MM.1S (cell line): ENCODE measurements at regions not wholly inside any gene's neighbourhood (a gene's known extent, or its start where the extent isn't known, plus 50 kb on each side); places are given as distances from the start of the nearest gene placed in this dataset.

ENCODE experiments used
- DNase-seq: peaks from one replicate; pipeline ENCODE4 v3.0.0-alpha.2; 2015
- H2AFZ ChIP-seq: fragments of 300-600 bp; sonication (generic); 2 replicates; pipeline ENCODE4 v1.6.0; 2016; ENCODE audit warnings: antibody characterized with exemption, low read length
- H3F3A ChIP-seq: fragments of 300-600 bp; sonication (generic); 2 replicates; pipeline ENCODE4 v1.6.1; 2016; ENCODE audit warnings: mild to moderate bottlenecking, antibody characterized with exemption, low read length, moderate library complexity, mixed read lengths; ENCODE audit not compliant: insufficient read depth
- H3K27ac ChIP-seq: fragments of 300-600 bp; sonication (generic); 2 replicates; pipeline ENCODE4 v1.5.1; 2016; ENCODE audit warnings: mild to moderate bottlenecking, low read length
- H3K27me3 ChIP-seq: fragments of 300-600 bp; sonication (generic); replicated peaks from 2 replicates; pipeline ENCODE4 v1.6.0; 2016; ENCODE audit warnings: low read length; ENCODE audit not compliant: insufficient read depth
- H3K36me3 ChIP-seq: fragments of 300-600 bp; sonication (generic); replicated peaks from 2 replicates; pipeline ENCODE4 v1.6.1; 2016; ENCODE audit warnings: mild to moderate bottlenecking, low read length, mixed read lengths; ENCODE audit not compliant: insufficient read depth
- H3K4me1 ChIP-seq: fragments of 300-600 bp; sonication (generic); 2 replicates; pipeline ENCODE4 v1.6.1; 2016; ENCODE audit warnings: low read length, mixed read lengths
- H3K4me2 ChIP-seq: fragments of 300-600 bp; sonication (generic); 2 replicates; pipeline ENCODE4 v1.6.0; 2016; ENCODE audit warnings: low read depth, low read length
- H3K4me3 ChIP-seq: fragments of 300-600 bp; sonication (generic); 2 replicates; pipeline ENCODE4 v1.5.1; 2016; ENCODE audit warnings: low read length, mixed read lengths
- H3K79me2 ChIP-seq: fragments of 300-600 bp; sonication (generic); 2 replicates; pipeline ENCODE4 v1.6.1; 2016; ENCODE audit warnings: mixed run types, low read length, mixed read lengths
- H3K9ac ChIP-seq: fragments of 300-600 bp; sonication (generic); 2 replicates; pipeline ENCODE4 v1.6.1; 2016; ENCODE audit warnings: low read length, mixed read lengths
- H3K9me2 ChIP-seq: fragments of 300-600 bp; sonication (generic); replicated peaks from 2 replicates; pipeline ENCODE4 v1.6.1; 2016; ENCODE audit warnings: mild to moderate bottlenecking, low read length, mixed read lengths; ENCODE audit not compliant: insufficient read depth
- H3K9me3 ChIP-seq: fragments of 300-600 bp; sonication (generic); replicated peaks from 2 replicates; pipeline ENCODE4 v1.6.1; 2016; ENCODE audit warnings: mild to moderate bottlenecking, low read length, mixed read lengths; ENCODE audit not compliant: insufficient read depth
- H4K20me1 ChIP-seq: fragments of 300-600 bp; sonication (generic); 2 replicates; pipeline ENCODE4 v1.6.1; 2016; ENCODE audit warnings: mild to moderate bottlenecking, low read length, moderate library complexity, mixed read lengths; ENCODE audit not compliant: insufficient read depth
- EZH2 ChIP-seq: fragments of 300-600 bp; sonication (generic); optimal IDR thresholded peaks from 2 replicates; pipeline ENCODE3; 2017; ENCODE audit warnings: low read depth, mild to moderate bottlenecking, antibody characterized with exemption, low read length, mixed read lengths
- EZH2phosphoT487 ChIP-seq: fragments of 300-600 bp; sonication (generic); IDR thresholded peaks from 2 replicates; pipeline ENCODE4 v1.6.1; 2018; ENCODE audit warnings: antibody characterized with exemption, low read length
- TF ChIP-seq, protein P1 (sequence below): fragments of 300-600 bp; sonication (generic); IDR thresholded peaks from 2 replicates; pipeline ENCODE4 v1.5.1; 2016; ENCODE audit warnings: antibody characterized with exemption, low read length, mixed read lengths

DNA sequence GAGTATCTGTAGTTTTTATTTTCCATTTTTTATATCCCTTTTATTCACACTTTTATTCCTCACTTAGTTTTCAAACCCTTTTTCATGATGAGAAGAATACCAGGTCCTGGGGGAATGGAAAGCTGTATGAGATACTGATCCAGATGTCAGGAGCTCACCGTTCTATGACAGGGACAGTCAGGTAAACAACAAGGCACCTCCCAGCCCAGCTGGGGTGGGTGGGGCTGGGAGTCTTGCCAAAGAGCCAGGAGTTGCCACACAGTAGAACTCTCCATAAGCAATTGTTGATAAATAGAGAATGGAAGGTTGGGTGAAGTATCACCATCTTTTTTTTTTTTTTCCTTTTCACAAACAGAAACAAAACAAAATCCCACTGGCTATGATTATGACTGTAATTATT lies 225.8 kb downstream of the NSG2 start:
- H3K79me2 ChIP-seq = no peaks in the 10 kb centered on the region
- no peaks in the 10 kb centered on the region for H3K9me2 ChIP-seq
- H3K9me3 ChIP-seq = no peaks in the 10 kb centered on the region
- H3K4me1 ChIP-seq = peaks cover 69% of the 10 kb centered on the region
- H3F3A ChIP-seq = peaks cover 53% of the 10 kb centered on the region
- peak overlapping the region; percentile 82; the same call in 1 of the 2 replicates for H3K9ac ChIP-seq
- peak overlapping the region; percentile 66 for H3K4me2 ChIP-seq
- H2AFZ ChIP-seq = no peak overlapping the region
- no peaks in the 10 kb centered on the region for H3K27me3 ChIP-seq
- peak; percentile 59 for DNase-seq
- H4K20me1 ChIP-seq = no peaks in the 10 kb centered on the region
- H3K27ac ChIP-seq = peak overlapping the region; percentile 99
- no peaks in the 10 kb centered on the region for H3K36me3 ChIP-seq
- H3K4me3 ChIP-seq = no peak overlapping the region
- no peak for TF ChIP-seq EZH2
- TF ChIP-seq EZH2phosphoT487 = no peak
- TF ChIP-seq, protein P1, sequence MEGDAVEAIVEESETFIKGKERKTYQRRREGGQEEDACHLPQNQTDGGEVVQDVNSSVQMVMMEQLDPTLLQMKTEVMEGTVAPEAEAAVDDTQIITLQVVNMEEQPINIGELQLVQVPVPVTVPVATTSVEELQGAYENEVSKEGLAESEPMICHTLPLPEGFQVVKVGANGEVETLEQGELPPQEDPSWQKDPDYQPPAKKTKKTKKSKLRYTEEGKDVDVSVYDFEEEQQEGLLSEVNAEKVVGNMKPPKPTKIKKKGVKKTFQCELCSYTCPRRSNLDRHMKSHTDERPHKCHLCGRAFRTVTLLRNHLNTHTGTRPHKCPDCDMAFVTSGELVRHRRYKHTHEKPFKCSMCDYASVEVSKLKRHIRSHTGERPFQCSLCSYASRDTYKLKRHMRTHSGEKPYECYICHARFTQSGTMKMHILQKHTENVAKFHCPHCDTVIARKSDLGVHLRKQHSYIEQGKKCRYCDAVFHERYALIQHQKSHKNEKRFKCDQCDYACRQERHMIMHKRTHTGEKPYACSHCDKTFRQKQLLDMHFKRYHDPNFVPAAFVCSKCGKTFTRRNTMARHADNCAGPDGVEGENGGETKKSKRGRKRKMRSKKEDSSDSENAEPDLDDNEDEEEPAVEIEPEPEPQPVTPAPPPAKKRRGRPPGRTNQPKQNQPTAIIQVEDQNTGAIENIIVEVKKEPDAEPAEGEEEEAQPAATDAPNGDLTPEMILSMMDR = no peak

DNA sequence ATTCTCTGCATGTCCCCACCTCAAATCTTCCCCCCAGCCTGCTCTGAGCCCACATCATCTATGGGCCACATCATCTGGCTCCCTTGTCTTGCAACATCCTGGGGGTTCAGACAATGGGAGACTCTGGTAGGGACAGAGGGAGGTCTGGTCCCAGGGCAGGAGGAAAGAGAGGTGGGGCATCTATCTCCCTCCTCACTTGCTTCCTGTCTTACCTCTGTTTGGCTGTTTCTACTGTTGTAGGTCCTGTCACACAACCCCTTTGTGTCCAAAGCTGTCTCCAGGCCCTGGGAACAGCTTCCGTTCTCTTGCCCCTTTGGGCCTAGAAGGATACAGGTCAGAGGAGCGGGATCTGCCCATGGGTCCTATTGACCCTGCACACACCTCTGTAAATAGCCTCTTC lies 227.2 kb downstream of the NSG2 start:
- H3K9me2 ChIP-seq = no peaks in the 10 kb centered on the region

DNA sequence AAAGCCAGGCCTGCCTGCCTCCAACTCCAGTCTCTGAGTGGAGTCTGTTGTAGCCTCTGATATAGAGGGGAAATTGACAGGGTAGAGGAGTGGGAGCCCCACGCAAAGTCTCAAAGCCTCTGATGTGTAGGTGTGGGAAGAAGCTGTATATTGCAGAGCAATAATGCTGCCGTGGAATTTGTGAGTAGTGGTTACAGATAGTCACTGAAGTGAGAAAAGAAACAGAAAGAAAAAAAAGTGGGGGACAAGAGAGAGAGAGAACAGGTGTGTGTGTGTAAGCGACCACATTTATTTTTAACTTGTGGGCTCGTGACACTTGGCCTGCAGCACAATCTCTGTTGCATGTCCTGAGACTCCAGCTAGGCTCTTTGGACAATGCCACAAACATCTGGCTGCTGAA lies 227.8 kb downstream of the NSG2 start:
- H3K9me2 ChIP-seq = no peaks in the 10 kb centered on the region
- peaks cover 71% of the 10 kb centered on the region for H3K4me1 ChIP-seq
- no peaks in the 10 kb centered on the region for H3K79me2 ChIP-seq
- H2AFZ ChIP-seq = no peak overlapping the region
- H3K4me2 ChIP-seq = peak overlapping the region; percentile 66
- H3K9ac ChIP-seq = peak overlapping the region; percentile 82
- no peaks in the 10 kb centered on the region for H3K36me3 ChIP-seq
- peak; percentile 96 for DNase-seq
- H3K27me3 ChIP-seq = no peaks in the 10 kb centered on the region
- H3F3A ChIP-seq = peaks cover 53% of the 10 kb centered on the region
- peak overlapping the region; percentile 37; the same call in 1 of the 2 replicates for H3K4me3 ChIP-seq
- no peaks in the 10 kb centered on the region for H4K20me1 ChIP-seq
- peak overlapping the region; percentile 99 for H3K27ac ChIP-seq
- TF ChIP-seq EZH2phosphoT487 (no peak), EZH2 (no peak)
- no peaks in the 10 kb centered on the region for H3K9me3 ChIP-seq

More for the DNA sequence above, 227.2 kb downstream of the NSG2 start:
- Histone ChIP-seq H3K9me3 (no peaks in the 10 kb centered on the region), H3K36me3 (no peaks in the 10 kb centered on the region), H3K27ac (peak overlapping the region; percentile 99), H3K4me3 (peak overlapping the region; percentile 37; the same call in 1 of the 2 replicates), H3K9ac (peak overlapping the region; percentile 82), H3F3A (peaks cover 53% of the 10 kb centered on the region), H3K79me2 (no peaks in the 10 kb centered on the region), H2AFZ (0 out of 2 replicates have a peak overlapping the region, but pooled peaks have one; percentile 2), H3K4me2 (peak overlapping the region; percentile 66), H4K20me1 (no peaks in the 10 kb centered on the region), H3K27me3 (no peaks in the 10 kb centered on the region), H3K4me1 (peaks cover 70% of the 10 kb centered on the region)
- DNase-seq = peak; percentile 35
- TF ChIP-seq, protein P1 = no peak
- no peak for TF ChIP-seq EZH2
- TF ChIP-seq EZH2phosphoT487 = no peak

DNA sequence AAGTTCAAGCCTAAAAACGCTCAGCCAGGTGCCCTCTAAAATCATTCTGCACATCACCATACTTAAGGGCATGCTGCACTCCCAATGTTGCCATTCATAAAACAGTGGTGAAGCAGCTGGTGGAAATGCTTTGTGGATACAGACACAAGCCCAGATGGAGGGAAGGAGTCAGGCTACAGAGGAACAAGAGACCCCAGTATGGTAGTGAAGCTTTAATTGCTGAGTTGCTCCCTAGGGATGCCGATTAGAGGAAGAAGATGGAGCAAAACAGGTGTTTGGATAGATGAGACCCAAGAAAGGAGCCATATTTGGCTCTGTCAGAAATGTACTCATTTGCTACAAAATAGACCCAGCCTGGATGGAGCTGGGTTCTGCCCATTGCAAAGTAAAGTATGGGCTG lies 230.5 kb downstream of the NSG2 start:
- H2AFZ ChIP-seq = no peak overlapping the region
- TF ChIP-seq EZH2phosphoT487 = no peak
- no peak for TF ChIP-seq EZH2
- TF ChIP-seq, protein P1 = no peak
- no peak for DNase-seq
- H3K27me3 ChIP-seq = no peaks in the 10 kb centered on the region
- H3K4me3 ChIP-seq = no peak overlapping the region
- no peaks in the 10 kb centered on the region for H3K9me3 ChIP-seq
- no peaks in the 10 kb centered on the region for H3K9me2 ChIP-seq
- no peaks in the 10 kb centered on the region for H3K79me2 ChIP-seq
- H3F3A ChIP-seq = peaks cover 46% of the 10 kb centered on the region
- H3K4me1 ChIP-seq = peaks cover 78% of the 10 kb centered on the region
- no peaks in the 10 kb centered on the region for H3K36me3 ChIP-seq
- H3K4me2 ChIP-seq = no peak overlapping the region
- H3K27ac ChIP-seq = no peak overlapping the region
- H4K20me1 ChIP-seq = no peaks in the 10 kb centered on the region
- H3K9ac ChIP-seq = no peak overlapping the region
